Pancreas (tissue), 10 donors: ENCODE measurements at regions not wholly inside any gene's neighbourhood (a gene's known extent, or its start where the extent isn't known, plus 50 kb on each side); places are given as distances from the start of the nearest gene placed in this dataset.

Experiments used
- ATAC-seq, 4 donors: fragments of 200-7000 bp; cut with Tn5 transposase; one replicate each; pipeline versions ENCODE4 v1.8.0 to v1.9.1; 2020; ENCODE audit warnings: mild to moderate bottlenecking in 4 of 4, moderate library complexity in 4 of 4
- DNase-seq, 6 donors: peaks; one replicate each; pipeline ENCODE4 v3.0.0-alpha.2; 2020
- FAIRE-seq: peaks from 2 replicates; lab custom pipeline; 2012; peaks lifted over from hg19 to GRCh38; lab: Jason Lieb, UNC
- H3K27ac ChIP-seq, 4 donors: fragments of 200-600 bp; sonication (generic); 1 replicate in 3 of 4; 2 replicates in 1 of 4; pipeline versions ENCODE4 v1.5.0 to v1.8.0; 2020
- H3K27me3 ChIP-seq, 4 donors: fragments of 200-600 bp; one replicate each; pipeline ENCODE4 v1.8.0; 2021
- H3K36me3 ChIP-seq, 3 donors: fragments of 200-600 bp; sonication (generic) in 1 of 3; one replicate each; pipeline versions ENCODE4 v1.5.0 to v1.8.0; 2020 to 2021
- H3K4me1 ChIP-seq, 3 donors: fragments of 200-600 bp; one replicate each; pipeline ENCODE4 v1.8.0; 2021
- H3K4me3 ChIP-seq, 4 donors: fragments of 200-600 bp; sonication (generic) in 2 of 4; one replicate each; pipeline versions ENCODE4 v1.5.0 to v1.8.0; 2020 to 2021
- H3K9me3 ChIP-seq, 4 donors: fragments of 200-600 bp; one replicate each; pipeline ENCODE4 v1.8.0; 2021
- WGBS, 2 donors: extraction: QIAGEN DNeasy Blood & Tissue Kit; methylation state at CpG; one replicate each; pipeline ENCODE4 v1.1.7; 2013; 5-methylcytosine and 5-hydroxymethylcytosine counted together
- intact Hi-C, 3 donors: fragments of 100-400 bp; cut with DNase I; formaldehyde crosslinking; loops; one replicate each; pipeline versions ENCODE4 v1.11.1 to v1.14.2; 2022
- TF ChIP-seq, protein P1 (sequence below), 4 donors: fragments of 200-600 bp; sonication (generic) in 3 of 4; IDR thresholded peaks; one replicate each; pipeline versions ENCODE4 v1.5.0 to v1.8.0; 2021; ENCODE audit warnings: antibody characterized with exemption in 4 of 4
- donor health status: healthy with polysubstance abuse.
- donor health status: DM: no; HTN: no; CAD: no; lungs with moderate emphysema.
- donor health status: DM: no; HTN: no; CAD: no.
- donor health status: control.
- donor health status: control.
- donor health status: Bipolar disorder and iron deficiency.
- donor health status: DM: yes; HTN: yes; CAD: no.
- donor health status: DM: no; HTN: no; CAD: no.
- donor health status: DM: no; HTN: no; CAD: no.
- donor health status: DM: yes; HTN: yes; CAD: no.

DNA sequence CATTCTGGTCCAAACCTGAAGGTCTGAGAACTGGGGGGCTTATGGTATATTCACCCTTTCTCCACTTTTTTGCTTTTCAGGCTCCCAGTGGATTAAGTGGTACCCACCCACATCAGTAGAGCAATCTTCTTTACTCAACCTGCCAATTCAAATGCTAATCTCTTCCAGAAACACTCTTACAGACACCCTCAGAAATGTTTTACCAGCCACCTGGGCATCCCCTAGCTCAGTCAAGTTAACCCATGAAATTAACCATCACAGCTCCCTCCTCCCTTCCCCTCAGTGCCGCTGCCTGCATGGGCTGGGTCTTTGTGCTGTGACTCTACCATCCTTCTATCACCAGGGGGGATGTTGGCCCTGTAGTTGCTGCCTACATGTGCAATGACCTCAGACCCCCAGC is 398.7 kb downstream of the BUD13 start:
- intact Hi-C loops = no loop called here
- TF ChIP-seq, protein P1, sequence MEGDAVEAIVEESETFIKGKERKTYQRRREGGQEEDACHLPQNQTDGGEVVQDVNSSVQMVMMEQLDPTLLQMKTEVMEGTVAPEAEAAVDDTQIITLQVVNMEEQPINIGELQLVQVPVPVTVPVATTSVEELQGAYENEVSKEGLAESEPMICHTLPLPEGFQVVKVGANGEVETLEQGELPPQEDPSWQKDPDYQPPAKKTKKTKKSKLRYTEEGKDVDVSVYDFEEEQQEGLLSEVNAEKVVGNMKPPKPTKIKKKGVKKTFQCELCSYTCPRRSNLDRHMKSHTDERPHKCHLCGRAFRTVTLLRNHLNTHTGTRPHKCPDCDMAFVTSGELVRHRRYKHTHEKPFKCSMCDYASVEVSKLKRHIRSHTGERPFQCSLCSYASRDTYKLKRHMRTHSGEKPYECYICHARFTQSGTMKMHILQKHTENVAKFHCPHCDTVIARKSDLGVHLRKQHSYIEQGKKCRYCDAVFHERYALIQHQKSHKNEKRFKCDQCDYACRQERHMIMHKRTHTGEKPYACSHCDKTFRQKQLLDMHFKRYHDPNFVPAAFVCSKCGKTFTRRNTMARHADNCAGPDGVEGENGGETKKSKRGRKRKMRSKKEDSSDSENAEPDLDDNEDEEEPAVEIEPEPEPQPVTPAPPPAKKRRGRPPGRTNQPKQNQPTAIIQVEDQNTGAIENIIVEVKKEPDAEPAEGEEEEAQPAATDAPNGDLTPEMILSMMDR (IDR thresholded peaks at IDR 0.05) = no peak
- FAIRE-seq = no peak
- Histone ChIP-seq H3K4me3 (no peak overlapping the region), H3K4me1 (no peaks in the 10 kb centered on the region), H3K27ac (no peak overlapping the region), H3K9me3 (no peaks in the 10 kb centered on the region), H3K36me3 (no peaks in the 10 kb centered on the region), H3K27me3 (peaks cover 0 to 5% (median 0%) of the 10 kb centered on the region in 4 donors)
- no peak for DNase-seq
- no peak for ATAC-seq
- 89 to 100% methylated on average over 1 of the region's 1 CpG for WGBS, 2 donors

- DNase-seq = no peak
- no peaks in the 10 kb centered on the region for H3K4me1 ChIP-seq
- no peak overlapping the region for H3K4me3 ChIP-seq
- no peaks in the 10 kb centered on the region for H3K36me3 ChIP-seq
- 58 to 67% methylated on average over 10 of the region's 10 CpGs for WGBS, 2 donors
- no peak overlapping the region for H3K27ac ChIP-seq
- ATAC-seq = no peak
- intact Hi-C loops = no loop called here
- no peak for FAIRE-seq
- H3K27me3 ChIP-seq = peaks cover 0 to 5% (median 0%) of the 10 kb centered on the region in 4 donors
- TF ChIP-seq, protein P1 (IDR thresholded peaks at IDR 0.05) = no peak
- no peaks in the 10 kb centered on the region for H3K9me3 ChIP-seq
These were observed 399.5 kb downstream of the BUD13 start for GRCh38 chr11:116373104-116373944.

DNA sequence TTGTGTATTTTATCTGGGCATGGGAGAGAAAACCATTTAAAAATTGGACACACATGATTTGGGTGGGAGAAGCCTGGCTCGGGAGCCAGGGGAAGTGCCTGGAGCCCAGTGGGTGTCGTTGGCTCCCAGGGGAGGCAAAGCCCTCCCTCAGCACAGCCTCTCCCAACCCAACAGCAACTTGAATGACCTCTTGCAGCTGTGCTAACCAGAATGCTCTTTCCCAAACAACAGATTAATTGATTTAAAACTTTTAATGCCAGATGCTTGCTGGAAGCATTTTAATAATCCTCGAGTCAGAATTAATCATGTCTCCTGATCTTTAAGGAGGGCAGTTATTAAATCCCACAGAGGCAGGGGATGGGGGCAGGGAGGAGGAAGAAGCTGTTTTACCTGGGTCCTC is 401.6 kb downstream of the BUD13 start:
- DNase-seq = no peak
- H3K4me3 ChIP-seq = no peak overlapping the region
- 30 to 38% methylated on average over 3 of the region's 3 CpGs for WGBS, 2 donors
- FAIRE-seq = no peak
- no peaks in the 10 kb centered on the region for H3K27me3 ChIP-seq
- TF ChIP-seq, protein P1 (IDR thresholded peaks at IDR 0.05) = no peak
- intact Hi-C loops = no loop called here
- H3K4me1 ChIP-seq = no peaks in the 10 kb centered on the region
- no peak for ATAC-seq
- no peak overlapping the region for H3K27ac ChIP-seq
- H3K9me3 ChIP-seq = no peaks in the 10 kb centered on the region
- no peaks in the 10 kb centered on the region for H3K36me3 ChIP-seq

DNA sequence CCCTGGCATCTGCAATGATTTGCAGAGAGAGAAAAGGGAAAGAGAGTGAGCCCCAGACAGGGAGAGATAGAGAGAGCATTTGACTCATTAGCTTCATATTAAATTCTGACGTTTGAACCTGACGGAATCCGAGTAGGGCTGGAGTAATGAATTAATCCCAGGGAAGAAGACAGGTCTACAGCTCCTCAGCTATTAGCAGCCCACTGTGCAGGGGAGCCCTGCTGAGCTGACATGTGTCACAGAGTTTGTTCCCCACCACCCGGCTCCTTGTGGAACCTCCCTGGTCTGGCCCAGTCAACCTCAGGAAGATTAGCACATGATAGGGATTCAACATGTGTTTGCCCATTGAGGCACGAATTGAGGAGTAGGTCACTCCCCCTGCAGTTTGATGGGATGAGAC is 404.0 kb downstream of the BUD13 start:
- FAIRE-seq = no peak

More for the DNA sequence above, 404.0 kb downstream of the BUD13 start:
- H3K27me3 ChIP-seq = no peaks in the 10 kb centered on the region
- H3K9me3 ChIP-seq = no peaks in the 10 kb centered on the region
- no peaks in the 10 kb centered on the region for H3K4me1 ChIP-seq
- H3K36me3 ChIP-seq = no peaks in the 10 kb centered on the region
- intact Hi-C loops = no loop called here
- no peak overlapping the region for H3K27ac ChIP-seq
- H3K4me3 ChIP-seq = no peak overlapping the region
- ATAC-seq (no peak), DNase-seq (no peak)
- TF ChIP-seq, protein P1 (IDR thresholded peaks at IDR 0.05) = no peak
- WGBS, 2 donors = 56 to 66% methylated on average over 5 of the region's 5 CpGs
